Loucy (cell line): ENCODE measurements at regions not wholly inside any gene's neighbourhood (a gene's known extent, or its start where the extent isn't known, plus 50 kb on each side); places are given as distances from the start of the nearest gene placed in this dataset.

ENCODE experiments used
- H2AFZ ChIP-seq: fragments of 200-600 bp; sonication (generic); 2 replicates; pipeline ENCODE4 v1.6.0; 2016; ENCODE audit warnings: antibody characterized with exemption, mild to moderate bottlenecking, low read length, moderate library complexity
- H3F3A ChIP-seq: fragments of 200-600 bp; 2 replicates; pipeline ENCODE4 v1.6.0; 2016; ENCODE audit warnings: antibody characterized with exemption, low read depth, mild to moderate bottlenecking
- H3K27me3 ChIP-seq: fragments of 200-600 bp; sonication (generic); 2 replicates; pipeline ENCODE4 v1.6.1; 2014; ENCODE audit warnings: low read length, mild to moderate bottlenecking; ENCODE audit not compliant: insufficient read depth, poor library complexity, severe bottlenecking
- H3K36me3 ChIP-seq: fragments of 200-600 bp; sonication (generic); 2 replicates; pipeline ENCODE4 v1.6.1; 2016; ENCODE audit warnings: low read length; ENCODE audit not compliant: insufficient read depth
- H3K4me1 ChIP-seq: fragments of 200-600 bp; sonication (generic); 2 replicates; pipeline ENCODE4 v1.5.1; 2014; ENCODE audit warnings: low read length, mild to moderate bottlenecking; ENCODE audit not compliant: insufficient read depth, poor library complexity, severe bottlenecking
- H3K4me2 ChIP-seq: fragments of 200-600 bp; sonication (generic); 2 replicates; pipeline ENCODE4 v1.6.0; 2014; ENCODE audit warnings: antibody characterized with exemption, low read length, low read depth, mild to moderate bottlenecking; ENCODE audit not compliant: poor library complexity, severe bottlenecking
- H3K4me3 ChIP-seq: fragments of 200-600 bp; sonication (generic); 2 replicates; pipeline ENCODE4 v1.5.1; 2014; ENCODE audit warnings: low read length, mild to moderate bottlenecking, mixed read lengths; ENCODE audit not compliant: poor library complexity, severe bottlenecking
- H3K79me2 ChIP-seq: fragments of 200-600 bp; sonication (generic); 2 replicates; pipeline ENCODE4 v1.6.1; 2014; ENCODE audit warnings: low read length; ENCODE audit not compliant: insufficient read depth
- H3K9ac ChIP-seq: fragments of 200-600 bp; sonication (generic); 2 replicates; pipeline ENCODE4 v1.6.0; 2014; ENCODE audit warnings: mild to moderate bottlenecking, low read depth, low read length, moderate library complexity; ENCODE audit not compliant: poor library complexity, severe bottlenecking
- H3K9me2 ChIP-seq: fragments of 200-600 bp; sonication (generic); replicated peaks from 2 replicates; pipeline ENCODE4 v1.6.1; 2016; ENCODE audit warnings: low read depth, low read length, mixed read lengths
- H3K9me3 ChIP-seq: fragments of 200-600 bp; sonication (generic); 2 replicates; pipeline ENCODE4 v1.6.1; 2014; ENCODE audit warnings: mild to moderate bottlenecking, antibody characterized with exemption, low read length, low read depth; ENCODE audit not compliant: insufficient read depth
- H4K20me1 ChIP-seq: fragments of 200-600 bp; sonication (generic); 2 replicates; pipeline ENCODE4 v1.6.0; 2014; ENCODE audit warnings: antibody characterized with exemption, low read length, mild to moderate bottlenecking; ENCODE audit not compliant: insufficient read depth, poor library complexity, severe bottlenecking
- CTCF ChIP-seq: fragments of 200-600 bp; sonication (generic); conservative IDR thresholded peaks from 2 replicates; pipeline ENCODE4 v1.5.1; 2014; ENCODE audit warnings: mild to moderate bottlenecking, antibody characterized with exemption, low read length
- EZH2phosphoT487 ChIP-seq: fragments of 200-600 bp; IDR thresholded peaks from 2 replicates; pipeline ENCODE4 v1.6.1; 2018; ENCODE audit warnings: antibody characterized with exemption, mild to moderate bottlenecking, moderate library complexity, borderline replicate concordance

DNA sequence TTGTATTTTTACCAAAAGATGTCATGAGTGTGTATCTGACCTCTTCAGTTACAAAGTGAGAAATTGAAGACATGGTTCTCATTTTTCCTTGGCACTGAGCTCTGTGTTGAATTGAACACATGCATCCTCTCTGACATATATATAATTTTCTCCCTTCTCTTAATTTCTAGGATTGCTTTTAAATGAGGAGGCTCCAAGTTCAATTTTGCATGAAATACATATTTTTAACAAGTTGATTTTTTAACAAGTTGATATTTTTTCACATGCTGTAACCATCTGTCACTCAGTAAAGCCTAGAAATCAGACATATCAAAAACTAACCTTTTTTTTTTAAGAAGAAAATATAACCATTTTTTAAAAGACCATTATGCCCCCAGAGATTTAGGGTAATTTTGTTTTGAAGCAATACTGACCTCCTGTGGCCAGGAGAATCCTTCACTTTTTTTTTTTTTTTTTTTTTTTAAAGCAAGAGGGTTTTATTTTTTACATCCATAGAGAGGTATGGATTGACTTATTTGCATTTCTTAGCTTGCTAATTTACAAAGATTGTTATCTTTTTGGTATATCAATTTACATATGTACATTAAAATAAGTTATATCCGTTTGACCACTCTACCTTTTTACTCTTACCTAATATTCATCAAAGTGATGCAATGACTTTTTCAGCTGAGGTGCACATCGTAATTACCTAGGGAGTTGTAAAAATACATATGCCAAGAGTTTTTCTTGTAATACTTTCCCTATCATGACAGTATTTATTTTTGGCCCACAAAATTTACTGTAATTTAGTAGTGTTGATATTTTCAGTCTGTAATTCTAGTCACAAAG lies 161.8 kb downstream of the SOCS6 start:
- no peaks in the 10 kb centered on the region for H3K36me3 ChIP-seq
- no peaks in the 10 kb centered on the region for H3K79me2 ChIP-seq
- H3K9me3 ChIP-seq, result no peaks in the 10 kb centered on the region
- no peaks in the 10 kb centered on the region for H3F3A ChIP-seq
- H3K4me2 ChIP-seq, result no peak overlapping the region
- no peak overlapping the region for H3K9ac ChIP-seq
- peaks cover 2% of the 10 kb centered on the region for H3K4me1 ChIP-seq
- no peaks in the 10 kb centered on the region for H3K9me2 ChIP-seq
- no peak overlapping the region for H2AFZ ChIP-seq
- H3K4me3 ChIP-seq, result no peak overlapping the region
- H4K20me1 ChIP-seq, result no peaks in the 10 kb centered on the region
- H3K27me3 ChIP-seq, result no peaks in the 10 kb centered on the region
- no peak for TF ChIP-seq EZH2phosphoT487
- peak; percentile 62 for TF ChIP-seq CTCF

GRCh38 chr18:70448588-70448987 lies 159.7 kb downstream of the SOCS6 start:
- H3K4me3 ChIP-seq, result no peak overlapping the region
- TF ChIP-seq CTCF, result no peak
- TF ChIP-seq EZH2phosphoT487, result no peak
- H3K27me3 ChIP-seq, result no peaks in the 10 kb centered on the region
- H3K79me2 ChIP-seq, result no peaks in the 10 kb centered on the region
- H4K20me1 ChIP-seq, result no peaks in the 10 kb centered on the region
- no peaks in the 10 kb centered on the region for H3K9me2 ChIP-seq
- no peaks in the 10 kb centered on the region for H3K9me3 ChIP-seq
- no peak overlapping the region for H3K4me2 ChIP-seq
- H3K36me3 ChIP-seq, result no peaks in the 10 kb centered on the region
- no peak overlapping the region for H2AFZ ChIP-seq
- H3K4me1 ChIP-seq, result no peaks in the 10 kb centered on the region
- no peaks in the 10 kb centered on the region for H3F3A ChIP-seq
- H3K9ac ChIP-seq, result no peak overlapping the region

DNA sequence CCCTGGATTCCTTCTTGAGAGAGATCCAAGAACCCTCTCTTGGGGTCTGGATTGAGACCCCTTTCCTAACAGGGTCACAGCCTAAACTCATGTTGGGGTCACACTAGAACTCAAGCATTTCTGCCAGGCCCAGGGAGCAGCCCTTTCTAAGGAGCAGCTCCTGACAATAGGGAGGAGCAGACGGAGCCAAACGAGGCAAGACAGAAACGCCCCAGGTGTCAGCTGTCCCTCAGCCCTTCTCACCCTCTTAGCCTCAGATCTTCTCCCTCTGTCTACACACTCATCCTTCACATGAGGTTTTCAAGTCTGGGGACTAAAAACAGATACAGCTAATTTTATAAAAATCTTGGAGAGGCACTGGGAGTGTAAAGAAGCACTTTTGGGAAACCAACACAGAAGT lies 157.2 kb downstream of the SOCS6 start:
- H3K4me2 ChIP-seq, result no peak overlapping the region
- no peaks in the 10 kb centered on the region for H3K36me3 ChIP-seq
- H3K9ac ChIP-seq, result no peak overlapping the region
- H3K27me3 ChIP-seq, result no peaks in the 10 kb centered on the region
- H3K4me1 ChIP-seq, result no peaks in the 10 kb centered on the region
- TF ChIP-seq EZH2phosphoT487 (no peak), CTCF (no peak)
- no peaks in the 10 kb centered on the region for H4K20me1 ChIP-seq
- no peaks in the 10 kb centered on the region for H3K9me2 ChIP-seq
- H3K79me2 ChIP-seq, result no peaks in the 10 kb centered on the region
- peaks cover 7% of the 10 kb centered on the region; the same call in 1 of the 2 replicates for H3K9me3 ChIP-seq
- H3K4me3 ChIP-seq, result no peak overlapping the region
- no peaks in the 10 kb centered on the region for H3F3A ChIP-seq
- H2AFZ ChIP-seq, result no peak overlapping the region
